ENCODE measurements at regions not wholly inside any gene's neighbourhood (a gene's known extent, or its start where the extent isn't known, plus 50 kb on each side); places are given as distances from the start of the nearest gene placed in this dataset.

DNA sequence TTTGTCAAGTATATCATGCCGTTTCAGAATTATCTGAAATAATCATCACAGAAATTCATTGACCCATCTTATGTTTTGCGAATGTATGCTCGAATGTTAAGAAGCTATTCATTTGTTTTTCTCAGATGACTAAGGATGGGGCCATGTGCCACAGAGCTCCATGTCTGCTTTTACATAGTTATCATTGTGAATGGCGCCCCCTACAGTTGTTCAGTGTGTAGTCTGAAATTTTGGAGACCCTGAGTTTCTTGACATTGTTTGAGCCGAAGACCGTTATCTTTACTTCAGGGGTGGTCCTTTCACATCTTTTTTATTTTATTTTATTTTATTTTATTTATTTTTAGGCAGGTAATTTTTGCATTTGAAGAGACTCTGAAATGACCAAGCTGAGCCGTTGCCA is 972.0 kb upstream of the RBFOX1 start:
- DNase-seq = no peak

DNA sequence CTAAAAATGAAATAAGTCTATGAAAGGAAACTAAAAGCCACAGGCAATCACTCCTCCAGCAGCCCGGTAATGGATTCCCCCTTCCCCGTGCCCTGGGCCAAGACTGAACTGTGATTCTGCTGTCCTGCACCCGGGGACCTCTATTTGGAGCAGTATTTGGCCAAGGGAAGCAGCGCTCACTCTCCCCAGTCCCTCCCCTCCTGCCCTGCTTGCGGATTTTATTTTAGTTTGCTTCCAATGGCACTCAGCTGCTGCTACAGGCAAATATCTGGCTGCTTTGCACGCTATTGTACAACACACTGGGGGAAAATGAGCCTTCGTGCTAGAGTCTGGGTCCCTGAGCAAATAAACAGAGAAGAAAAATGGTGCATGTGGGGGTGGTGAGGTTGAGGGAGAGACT is 975.7 kb upstream of the RBFOX1 start:
- no peak for DNase-seq

DNA sequence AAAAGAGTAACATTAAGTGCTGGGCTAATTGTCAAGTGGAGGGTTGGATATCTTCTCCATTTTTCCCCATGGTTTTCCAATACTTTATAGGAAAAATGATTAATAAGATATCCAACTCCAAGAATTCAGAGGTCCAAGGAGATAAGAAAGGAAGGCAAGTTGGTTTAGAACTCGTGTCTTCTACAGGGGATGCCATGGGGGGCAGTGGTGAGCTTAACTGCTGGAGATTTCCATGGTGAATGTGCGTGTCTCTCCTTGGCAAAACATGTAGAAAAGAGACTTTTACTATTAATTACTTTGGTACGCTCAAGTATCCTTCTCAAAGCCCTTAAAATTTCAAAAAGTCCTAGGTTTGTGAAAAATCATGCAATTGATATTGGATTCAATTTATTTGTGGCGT is 982.9 kb upstream of the RBFOX1 start:
- no peak for DNase-seq

DNA sequence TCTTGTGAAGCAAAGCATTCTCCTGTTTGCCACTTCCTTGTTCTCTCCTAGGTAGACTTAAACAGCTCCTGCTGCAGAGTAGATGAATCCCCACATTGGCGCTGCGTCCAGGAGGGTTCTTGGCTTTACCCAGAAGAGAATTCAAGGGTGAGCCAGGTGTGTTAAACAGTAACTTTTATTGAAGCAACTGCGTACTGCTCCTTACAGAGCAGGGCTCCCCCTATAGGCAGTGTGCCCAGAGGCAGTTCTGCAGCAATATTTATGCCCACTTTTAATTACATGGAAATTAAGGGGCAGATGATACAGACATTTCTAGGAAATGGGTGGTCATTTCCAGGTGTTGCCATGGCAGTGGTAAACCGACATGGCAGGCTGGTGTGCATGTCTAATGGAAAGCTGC is 987.6 kb upstream of the RBFOX1 start:
- DNase-seq = no peak

DNA sequence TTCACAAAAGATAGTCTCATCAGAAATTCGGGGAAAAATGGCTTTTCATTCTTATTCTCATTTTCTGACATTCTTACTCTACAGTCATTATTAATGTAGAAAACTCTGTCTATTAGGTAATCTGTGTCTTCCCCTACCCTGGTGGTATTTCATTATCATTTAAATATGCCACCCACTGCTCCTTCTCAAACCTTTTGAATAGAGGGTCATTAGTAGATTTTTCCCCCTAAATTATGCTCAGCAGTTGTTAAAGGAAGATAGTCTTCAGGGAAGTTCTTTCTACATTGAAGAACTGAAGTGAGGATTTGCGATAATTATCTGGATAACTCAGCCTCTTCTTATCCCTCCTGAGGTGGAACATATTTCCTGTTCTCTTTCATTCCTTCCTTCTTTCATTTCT is 989.5 kb upstream of the RBFOX1 start:
- no peak for DNase-seq

DNA sequence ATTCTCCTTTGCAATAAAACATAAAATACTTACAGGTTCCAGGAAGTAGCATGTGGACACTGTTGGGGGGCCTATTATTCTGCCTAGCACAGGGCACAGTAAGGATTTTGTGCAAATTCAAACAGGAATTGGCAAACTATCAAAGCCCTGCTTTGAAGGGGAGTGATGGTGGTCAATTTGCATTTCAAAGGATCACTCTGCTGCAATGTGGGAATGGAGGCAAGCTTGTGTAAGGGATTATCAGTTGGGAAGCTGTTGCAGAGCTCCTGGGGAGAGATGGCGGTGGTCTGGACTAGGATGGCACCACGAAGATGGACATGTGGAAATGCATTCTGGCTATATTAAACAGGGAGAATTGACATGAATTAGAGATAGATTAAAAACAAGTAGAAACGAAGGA is 990.7 kb upstream of the RBFOX1 start:
- DNase-seq = no peak

DNA sequence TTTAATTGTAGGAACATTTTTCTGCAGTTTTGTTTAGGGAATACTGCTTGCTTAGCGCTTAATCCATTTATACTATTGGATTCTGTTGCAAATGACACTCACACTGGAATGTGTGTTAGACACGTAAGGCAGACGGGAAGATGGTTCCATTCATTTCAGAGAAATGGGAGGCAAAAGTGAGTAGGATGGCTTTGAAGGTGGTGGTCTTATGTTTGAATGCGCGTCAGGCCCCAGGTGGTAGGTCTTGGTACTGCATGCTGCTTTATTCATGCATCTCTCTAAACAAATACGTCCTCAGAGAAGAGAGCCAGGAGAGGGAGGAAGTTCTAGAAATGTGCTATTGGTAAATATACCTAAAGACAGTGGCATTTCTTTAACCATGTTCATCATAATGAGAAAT is 997.6 kb upstream of the RBFOX1 start:
- no peak for DNase-seq

DNA sequence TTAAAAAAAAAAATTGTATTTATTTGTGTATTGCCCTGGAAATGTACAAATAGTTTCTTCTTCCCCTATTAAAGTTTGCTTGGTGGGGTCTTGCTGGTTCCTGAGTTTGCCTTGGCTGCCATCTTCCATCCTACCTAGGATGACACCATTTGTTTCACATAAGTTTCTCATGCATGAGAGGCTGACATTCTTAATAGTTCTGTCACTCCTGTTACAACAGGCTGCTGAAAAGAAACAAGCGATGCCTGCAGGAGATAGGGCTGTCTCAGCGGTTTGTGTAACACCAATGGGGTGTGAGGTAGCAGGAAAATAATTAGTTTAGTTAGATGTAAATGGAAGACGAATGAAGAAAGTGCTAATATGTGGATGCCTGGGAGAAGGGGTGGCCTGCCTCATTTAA is 1000.9 kb upstream of the RBFOX1 start:
- DNase-seq = no peak

DNA sequence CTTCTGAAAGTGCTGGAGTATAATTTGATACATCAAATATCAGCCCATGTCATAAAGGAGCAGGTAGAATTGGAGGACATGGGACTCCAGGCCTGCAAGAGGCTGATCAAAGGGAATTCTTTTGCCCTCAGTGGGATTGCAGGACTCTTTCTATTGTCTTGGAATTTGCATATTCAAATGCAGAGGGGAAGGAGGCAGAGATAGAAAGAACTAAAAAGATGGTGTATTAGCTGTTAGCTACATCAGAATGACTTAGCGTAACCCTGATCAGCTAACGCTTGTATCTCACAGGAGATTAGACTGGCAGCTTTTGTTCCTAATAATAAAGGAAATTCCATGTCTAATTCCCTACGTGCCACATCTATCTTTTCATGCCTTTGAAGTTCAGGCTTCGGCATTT is 1014.7 kb upstream of the RBFOX1 start:
- no peak for DNase-seq

DNA sequence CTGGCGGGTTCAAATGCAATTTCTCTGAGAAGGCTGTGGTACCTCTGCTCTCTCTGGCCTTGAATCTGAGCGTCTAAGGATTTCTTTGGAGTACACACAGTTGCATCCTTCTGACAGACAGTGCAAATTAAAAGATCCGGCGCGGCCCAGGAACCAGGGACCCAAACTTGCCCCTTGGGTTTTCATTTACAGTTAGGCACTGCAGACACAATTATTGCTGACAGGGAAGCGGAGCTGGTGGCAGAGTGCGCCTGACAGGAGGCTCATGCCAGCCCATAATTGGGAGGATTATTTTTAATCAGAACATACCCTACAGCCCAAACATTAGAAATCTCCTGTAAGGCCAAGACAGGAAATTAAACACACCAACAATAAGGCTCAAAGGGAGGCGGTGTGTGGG is 1023.4 kb upstream of the RBFOX1 start:
- no peak for DNase-seq

DNA sequence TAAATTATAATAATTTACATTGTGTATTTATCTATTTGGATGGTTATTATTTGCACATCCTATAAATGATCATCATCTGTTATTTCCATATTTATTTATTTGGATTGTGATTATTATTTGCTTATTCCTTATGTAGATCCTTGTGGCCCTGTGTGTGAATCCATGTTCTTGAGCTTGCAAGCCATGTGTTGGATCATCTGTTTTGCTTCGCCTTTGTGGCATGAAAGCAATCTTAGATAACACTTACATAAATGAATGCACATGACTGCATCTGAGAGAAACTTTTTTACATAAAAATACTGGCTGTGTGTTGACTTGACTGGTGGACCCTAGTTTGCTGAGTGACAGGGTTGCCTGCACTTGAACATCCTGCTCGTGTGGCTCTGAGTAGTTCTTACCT is 1024.5 kb upstream of the RBFOX1 start:
- no peak for DNase-seq

DNA sequence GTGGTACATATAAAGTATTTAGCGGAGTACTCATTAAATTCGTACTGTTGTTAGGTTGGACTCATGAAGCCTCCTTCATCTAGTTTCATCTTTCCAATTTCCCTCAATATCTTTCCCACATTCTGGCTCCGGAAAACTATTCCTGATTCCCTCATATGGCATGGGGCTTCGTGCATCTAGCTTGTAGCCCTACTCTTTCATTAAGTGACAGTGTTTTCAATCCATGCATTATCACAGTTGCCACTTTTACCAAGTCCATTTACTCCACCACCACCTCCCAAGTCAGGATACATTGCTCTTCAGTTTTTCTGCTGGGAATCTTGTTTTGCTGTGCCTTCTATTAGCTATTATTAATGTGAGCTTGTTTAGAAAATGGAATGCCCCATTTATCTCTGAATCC is 1032.1 kb upstream of the RBFOX1 start:
- DNase-seq = no peak

DNA sequence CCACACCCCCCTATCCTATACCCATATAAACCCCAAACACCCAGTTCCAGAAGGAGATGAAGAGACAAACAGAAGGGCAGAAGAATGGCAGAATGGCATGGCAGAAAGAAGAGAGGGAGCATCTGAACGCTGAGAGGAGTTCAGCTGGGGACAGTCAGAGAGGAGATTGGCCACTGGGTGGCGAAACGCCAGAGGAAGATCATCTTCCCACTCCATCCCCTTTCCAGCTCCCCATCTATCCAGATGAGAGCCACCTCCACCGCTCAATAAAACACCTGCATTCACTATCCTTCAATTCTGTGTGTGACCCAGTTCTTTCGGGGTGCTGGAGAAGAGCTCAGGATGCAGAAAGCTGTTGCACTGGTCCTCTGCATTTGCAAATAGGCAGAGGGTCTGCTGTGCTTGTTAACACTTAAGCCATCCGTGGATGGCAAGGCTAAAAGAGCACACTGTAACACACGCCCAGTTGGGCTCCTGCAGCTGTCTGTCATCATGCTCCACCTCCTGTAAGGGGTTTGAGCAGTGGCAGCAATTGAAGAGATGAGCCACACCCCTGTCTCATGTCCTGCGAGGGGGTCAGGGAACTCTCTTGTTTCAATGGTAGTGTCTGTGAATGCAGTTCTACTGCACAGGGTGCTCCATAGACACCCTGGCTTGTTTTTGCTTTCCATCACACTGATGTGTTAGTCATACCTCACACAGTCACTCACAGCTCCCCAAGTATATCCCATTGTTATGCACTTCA is 1034.8 kb upstream of the RBFOX1 start:
- DNase-seq = no peak

DNA sequence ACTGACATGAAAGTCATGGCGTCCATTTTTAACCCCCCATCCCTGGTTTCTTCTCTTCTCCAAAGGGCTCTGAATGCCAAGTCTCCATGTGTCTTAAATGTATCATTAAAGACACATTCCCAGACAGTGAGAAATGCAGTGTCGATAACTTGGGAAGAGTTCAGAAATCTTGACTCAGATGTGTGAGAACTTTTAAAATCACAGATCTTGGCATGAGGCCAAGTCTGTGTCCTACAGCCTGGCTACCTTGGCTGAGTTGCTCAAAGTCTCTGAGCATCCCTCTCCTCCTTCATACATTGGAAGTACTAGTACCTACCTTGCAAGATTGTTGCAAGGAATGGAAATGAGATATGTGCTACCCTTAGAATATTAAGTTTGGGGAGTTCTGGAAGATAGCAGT is 1046.5 kb upstream of the RBFOX1 start:
- no peak for DNase-seq

DNA sequence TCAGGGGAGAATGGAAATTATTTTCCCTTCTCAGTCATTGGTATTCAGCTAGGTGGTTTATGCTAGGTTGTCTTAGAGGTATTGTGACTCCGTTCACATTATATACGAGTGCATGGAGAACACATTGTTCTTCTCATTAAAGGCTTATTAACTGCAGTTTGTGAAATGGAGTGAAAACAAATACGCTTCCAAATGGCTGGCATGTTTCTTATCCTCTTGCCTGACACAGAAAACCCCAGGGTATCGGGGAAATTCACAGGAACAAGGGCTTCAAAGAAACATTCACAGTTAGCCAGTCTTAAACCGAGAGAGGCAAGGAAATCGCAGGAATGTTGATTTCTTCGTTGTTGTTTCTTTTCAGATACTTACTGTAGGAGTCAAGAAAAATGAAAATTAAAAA is 1047.9 kb upstream of the RBFOX1 start:
- no peak for DNase-seq

DNA sequence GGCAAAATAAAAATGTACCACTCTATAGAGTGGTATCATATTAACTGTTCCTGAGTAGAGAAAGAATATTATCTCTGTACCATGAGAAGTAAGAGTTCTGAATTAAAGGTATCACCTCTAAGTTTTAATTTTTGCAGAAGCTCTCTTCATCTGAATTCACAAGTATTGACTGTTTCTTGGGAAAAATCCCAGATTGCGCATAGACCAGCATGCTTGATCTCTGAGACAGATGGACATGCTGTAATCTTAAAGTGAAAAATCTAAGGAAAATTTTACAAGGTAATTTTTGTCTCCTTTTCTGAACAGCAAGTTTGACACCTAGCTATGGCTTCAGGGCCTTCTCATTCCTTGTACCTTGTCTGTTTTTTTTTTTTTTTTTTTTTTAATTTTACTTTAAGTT is 1050.7 kb upstream of the RBFOX1 start:
- DNase-seq = no peak

DNA sequence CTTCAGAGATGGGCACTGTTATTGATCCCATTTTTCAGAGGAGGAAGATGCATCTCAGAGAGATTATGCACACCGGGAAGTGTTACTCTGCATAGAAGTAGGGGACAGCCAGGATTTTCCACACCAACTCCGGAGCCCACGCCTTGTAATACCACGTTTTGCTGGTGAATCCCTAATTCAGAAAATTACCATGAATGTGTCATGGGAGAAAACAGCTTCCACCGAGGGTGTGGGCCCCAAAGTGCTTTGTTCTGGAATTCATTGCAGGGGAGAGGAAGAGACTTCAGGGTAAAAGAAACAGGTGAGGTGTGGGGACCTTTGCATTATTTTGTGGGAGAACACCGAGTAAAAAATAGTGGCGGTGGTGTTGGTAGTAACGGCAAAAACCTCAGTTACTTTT is 1051.4 kb upstream of the RBFOX1 start:
- DNase-seq = no peak

DNA sequence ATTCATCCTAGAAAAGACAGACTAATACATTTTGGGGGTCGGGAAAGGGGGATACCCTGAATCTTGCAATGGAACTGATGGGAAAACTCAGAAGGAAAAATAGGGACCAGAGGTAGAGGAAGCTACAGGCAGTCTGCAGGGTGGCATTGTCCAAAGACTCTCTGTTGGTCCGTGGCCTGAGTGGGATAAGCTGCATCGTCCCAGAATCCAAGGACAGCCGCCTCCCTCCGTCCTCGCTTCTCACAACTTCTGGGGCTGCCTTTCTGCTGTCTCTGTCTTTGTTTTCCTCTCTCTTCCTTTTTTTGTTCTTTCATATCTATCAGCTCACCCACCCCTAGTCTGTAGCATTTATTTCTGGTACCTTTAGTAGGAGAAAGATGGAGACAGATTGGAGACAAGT is 1052.6 kb upstream of the RBFOX1 start:
- no peak for DNase-seq

DNA sequence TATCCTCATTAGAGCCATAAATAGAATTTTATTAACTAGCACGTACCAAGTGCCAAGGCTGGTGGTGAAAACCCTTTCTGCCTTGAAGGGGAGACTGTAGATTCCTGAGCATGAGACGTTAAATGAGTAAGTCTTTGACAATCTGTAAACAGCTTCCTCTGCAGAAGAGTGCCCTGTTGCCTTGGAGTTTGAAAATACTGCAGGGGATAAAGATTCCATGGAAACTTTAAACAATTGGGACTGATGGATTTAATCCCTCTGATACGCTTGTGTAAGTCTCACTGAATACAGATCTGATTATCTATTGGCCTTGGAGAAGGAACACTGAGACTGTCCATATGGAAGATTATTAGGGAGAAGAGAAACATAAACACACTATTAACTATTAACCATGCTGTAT is 1053.4 kb upstream of the RBFOX1 start:
- no peak for DNase-seq

DNA sequence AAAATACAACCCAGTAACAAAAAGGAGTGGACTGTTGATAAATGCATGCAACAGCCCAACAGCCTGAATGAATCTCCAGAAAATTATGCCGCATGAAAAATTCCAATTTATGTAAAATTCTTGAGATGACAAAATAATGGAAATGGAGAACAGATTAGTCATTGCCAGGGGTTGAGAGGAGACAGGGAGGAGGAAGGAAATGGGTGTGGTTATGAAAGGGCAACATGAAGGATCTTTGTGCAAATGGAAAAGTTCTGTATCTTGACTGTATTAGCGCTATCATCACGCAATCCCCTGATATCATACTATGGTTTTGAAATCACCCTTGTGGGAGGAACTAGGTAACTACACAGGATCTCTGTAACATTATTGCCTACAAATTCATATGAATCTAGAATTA is 1058.3 kb upstream of the RBFOX1 start:
- no peak for DNase-seq

DNA sequence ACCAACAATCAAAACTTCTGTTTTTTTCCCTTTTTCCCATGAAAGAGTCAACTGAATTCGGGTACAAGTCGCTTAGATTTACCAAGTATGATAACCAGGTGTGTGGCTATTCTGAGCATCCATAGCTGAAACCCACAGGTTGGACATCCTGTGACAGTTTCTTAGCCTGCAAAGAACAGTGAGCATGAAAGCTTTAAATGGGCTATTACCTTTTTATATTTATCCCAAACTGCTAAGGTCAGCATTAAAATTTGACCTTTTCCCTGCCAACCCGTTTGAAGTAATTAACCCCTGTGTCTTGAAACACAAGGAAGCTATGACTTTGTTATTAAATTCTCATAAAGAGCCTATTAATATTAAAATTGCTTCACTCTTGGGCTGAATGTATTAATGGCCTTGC is 1065.0 kb upstream of the RBFOX1 start:
- DNase-seq = no peak

DNA sequence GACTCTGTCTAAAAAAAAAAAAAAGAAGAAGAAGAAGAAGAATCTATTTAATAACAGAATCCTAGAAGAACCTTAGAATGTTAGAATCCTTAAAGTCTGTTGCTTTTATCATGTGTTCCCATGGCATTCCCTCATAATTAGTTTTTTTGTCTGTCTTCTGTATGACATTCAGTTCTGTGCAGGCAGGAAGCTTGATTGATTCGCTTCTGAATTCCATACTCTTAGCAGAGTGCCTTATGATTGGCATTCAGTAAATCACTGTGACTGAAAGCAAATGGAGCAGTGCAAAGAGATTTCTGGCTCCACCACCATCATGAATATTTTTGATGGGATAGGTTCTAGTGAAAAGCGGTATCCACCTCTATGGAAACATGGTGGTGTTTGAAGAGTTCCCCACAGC is 1065.9 kb upstream of the RBFOX1 start:
- DNase-seq = no peak

DNA sequence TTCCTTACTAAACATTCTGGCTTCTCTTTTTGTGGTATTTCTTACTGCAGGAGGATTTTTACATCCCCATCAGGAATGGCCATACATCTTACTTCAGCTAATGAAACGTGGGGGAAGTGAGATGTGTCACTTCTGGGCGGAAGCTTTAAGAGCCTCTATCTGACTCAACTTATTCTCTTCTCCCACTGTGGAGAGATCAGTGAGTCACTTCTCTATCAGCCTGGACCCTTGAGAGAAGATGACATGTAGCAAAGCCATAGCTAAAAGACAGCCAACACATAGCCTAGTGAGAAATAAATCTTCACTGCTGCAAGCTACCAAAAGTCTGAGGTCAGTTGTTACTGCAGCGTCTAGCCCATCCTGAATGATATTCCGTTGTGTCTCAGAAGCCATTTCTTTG is 1066.7 kb upstream of the RBFOX1 start:
- no peak for DNase-seq

DNA sequence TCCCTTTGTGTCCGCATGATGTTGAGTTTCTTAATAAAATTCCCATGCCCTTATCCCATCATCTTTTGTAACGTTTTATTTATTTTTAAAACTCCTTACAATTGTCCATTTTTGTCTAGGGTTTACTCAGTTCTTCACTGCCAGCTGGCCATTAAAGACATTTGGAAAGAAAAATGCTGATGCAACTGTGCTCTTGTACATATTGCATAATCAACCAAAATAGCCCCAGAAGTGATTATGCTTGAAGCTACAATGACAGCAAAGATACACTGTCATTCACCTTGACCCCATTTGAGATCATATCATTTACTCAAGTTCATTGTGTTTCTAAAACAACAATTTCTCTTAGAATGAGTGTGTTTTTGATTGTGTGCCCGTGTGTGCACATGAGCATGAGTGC is 1074.6 kb upstream of the RBFOX1 start:
- no peak for DNase-seq

DNA sequence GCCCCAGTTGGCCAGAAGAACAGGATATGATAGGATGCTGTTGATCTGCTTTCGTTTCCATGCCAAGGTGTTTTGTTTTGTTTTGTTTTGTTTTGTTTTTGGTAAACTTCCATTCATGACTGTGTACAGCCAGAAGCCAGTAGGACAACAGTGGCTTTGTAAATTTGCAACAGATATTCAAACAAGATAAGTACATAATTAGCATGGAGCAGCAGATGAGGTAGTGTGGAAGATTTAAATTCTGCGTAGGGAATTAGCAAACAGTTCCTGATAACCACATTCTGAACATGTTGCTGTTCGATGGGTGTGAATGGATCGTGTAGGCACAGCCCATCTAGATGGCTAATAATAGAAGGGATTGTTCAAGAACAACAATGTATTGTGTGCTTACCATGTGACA is 1080.1 kb upstream of the RBFOX1 start:
- DNase-seq = no peak

DNA sequence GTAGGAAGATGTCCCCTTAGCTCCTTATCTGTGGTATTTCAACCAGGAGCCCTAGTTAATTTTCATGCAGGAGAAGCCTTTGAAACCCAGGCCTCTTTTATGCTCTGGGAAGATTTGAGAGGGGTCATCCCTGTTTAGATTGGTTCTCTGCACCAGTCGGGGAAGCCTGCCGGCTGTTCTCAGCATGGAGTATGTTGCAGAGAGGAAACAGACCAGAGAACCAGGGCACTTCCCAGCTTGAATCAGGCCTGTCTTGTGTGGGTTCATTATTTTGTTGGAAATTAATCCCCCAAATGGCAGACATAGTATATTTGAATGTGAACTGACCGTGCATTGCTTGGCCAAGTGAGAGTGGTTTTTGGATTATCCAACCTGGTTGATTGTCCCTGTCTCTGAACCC is 1082.1 kb upstream of the RBFOX1 start:
- DNase-seq = no peak

Measured in bone marrow (tissue), 2 donors.